SJSA1 (cell line): ENCODE measurements at regions not wholly inside any gene's neighbourhood (a gene's known extent, or its start where the extent isn't known, plus 50 kb on each side); places are given as distances from the start of the nearest gene placed in this dataset.
"Not testable (repeated sequence)": the region's sequence is repeated elsewhere in the genome, so short reads cannot be mapped to it uniquely, and the experiment has no call there.

Source experiments
- DNase-seq, 2 experiments: peaks; one replicate each; pipeline ENCODE4 v3.0.0-alpha.2; 2015 to 2020; ENCODE audit warnings: low spot score in 2 of 2, low read depth in 1 of 2
- H3K27ac ChIP-seq: fragments of 250-450 bp; sonication (Bioruptor Pico); 2 replicates; pipeline ENCODE4 v1.5.1; 2020; ENCODE audit warnings: mild to moderate bottlenecking, moderate library complexity
- H3K27me3 ChIP-seq: fragments of 250-450 bp; sonication (Bioruptor Pico); replicated peaks from 2 replicates; pipeline ENCODE4 v1.5.1; 2020; ENCODE audit warnings: mild to moderate bottlenecking, moderate library complexity
- H3K36me3 ChIP-seq: fragments of 250-450 bp; sonication (Bioruptor Pico); 2 replicates; pipeline ENCODE4 v1.5.1; 2020; ENCODE audit warnings: mild to moderate bottlenecking
- H3K4me1 ChIP-seq: fragments of 250-450 bp; sonication (Bioruptor Pico); replicated peaks from 2 replicates; pipeline ENCODE4 v1.6.1; 2021; ENCODE audit warnings: mild to moderate bottlenecking
- H3K4me3 ChIP-seq: fragments of 250-450 bp; sonication (Bioruptor Pico); 2 replicates; pipeline ENCODE4 v1.5.1; 2020; ENCODE audit warnings: mild to moderate bottlenecking
- H3K9me3 ChIP-seq: fragments of 250-450 bp; sonication (Bioruptor Pico); replicated peaks from 2 replicates; pipeline ENCODE4 v1.5.1; 2020; ENCODE audit warnings: mild to moderate bottlenecking

DNA sequence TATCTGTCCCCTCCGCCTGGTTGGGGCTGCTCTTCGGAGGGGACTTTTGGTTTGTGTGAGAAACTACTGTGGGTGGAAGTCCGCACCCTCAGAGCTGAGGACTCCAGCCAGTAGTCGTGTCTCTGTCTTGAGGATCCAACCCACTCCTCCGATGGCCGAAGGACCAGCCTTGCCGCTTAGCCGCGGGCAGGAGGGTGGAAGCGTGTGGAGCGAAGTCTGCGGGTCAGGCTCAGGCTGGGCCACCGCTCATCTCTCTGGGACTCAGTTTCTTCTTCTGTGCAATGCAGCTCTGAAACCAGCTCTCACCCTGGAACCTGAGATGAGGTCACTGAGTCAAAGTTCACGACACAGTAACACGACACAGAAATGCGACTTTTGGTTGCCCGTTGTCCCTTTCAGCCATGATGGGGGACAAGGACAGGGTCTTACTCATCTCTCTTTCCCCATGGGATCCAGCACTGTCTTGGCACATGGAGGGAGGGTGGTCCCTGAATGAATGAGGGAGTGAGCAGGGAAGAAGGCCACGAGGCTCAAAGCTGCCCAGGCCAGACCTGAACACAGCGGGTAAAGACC is 133.3 kb upstream of the PODXL start:
- H3K4me1 ChIP-seq: no peaks in the 10 kb centered on the region
- H3K4me3 ChIP-seq: no peak overlapping the region
- H3K27ac ChIP-seq: no peak overlapping the region
- H3K27me3 ChIP-seq: peaks cover 29% of the 10 kb centered on the region
- no peak for DNase-seq
- no peaks in the 10 kb centered on the region for H3K36me3 ChIP-seq
- no peaks in the 10 kb centered on the region for H3K9me3 ChIP-seq

DNA sequence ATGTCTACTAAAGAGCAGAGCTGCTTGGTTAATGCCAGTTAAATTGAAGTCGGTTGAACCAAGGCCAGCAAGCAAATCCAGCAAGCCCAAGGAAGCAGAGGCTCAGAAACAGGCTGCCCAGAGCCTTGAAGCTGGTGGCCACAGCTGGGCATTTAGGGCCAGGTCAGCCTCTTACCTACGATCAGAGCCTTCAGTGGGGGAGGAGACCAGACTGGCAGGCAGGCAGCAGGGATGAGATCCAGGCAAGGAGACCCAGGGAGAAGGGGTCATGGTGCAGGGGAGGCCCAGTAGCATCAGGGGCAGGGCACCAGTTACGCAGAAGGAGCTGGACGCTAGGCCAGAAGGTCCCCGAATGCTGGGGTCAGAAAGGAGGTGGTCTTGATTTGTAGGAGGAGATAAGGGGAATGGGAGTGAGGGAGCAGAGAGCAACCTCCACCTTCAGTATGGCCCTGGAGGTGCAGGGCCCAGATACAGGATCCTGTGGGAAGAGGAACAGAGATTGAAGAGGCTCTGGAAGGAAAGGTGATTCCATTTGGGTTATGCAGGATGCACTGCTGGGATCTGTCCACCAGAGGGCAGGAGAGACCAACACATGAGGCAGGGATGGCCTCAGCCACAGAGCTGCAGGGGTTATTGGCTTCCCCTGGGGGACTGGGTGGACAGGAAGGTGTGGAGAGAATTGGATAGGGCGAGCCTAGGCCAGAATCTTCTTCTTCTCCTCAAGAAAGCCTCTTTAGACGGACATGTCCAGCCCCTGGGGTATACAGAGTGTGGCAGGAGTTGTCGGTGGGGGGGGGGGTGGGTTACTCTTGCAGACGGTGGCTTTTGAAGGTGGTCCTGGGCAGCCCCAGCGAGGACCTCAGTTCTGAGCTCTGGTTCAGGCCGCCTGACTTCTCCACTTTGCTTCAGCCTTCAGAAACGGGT is 132.6 kb upstream of the PODXL start:
- no peaks in the 10 kb centered on the region for H3K9me3 ChIP-seq
- no peaks in the 10 kb centered on the region for H3K36me3 ChIP-seq
- DNase-seq: peak; percentile 36 to 71
- H3K4me3 ChIP-seq: no peak overlapping the region
- no peak overlapping the region for H3K27ac ChIP-seq
- H3K27me3 ChIP-seq: peaks cover 35% of the 10 kb centered on the region
- no peaks in the 10 kb centered on the region for H3K4me1 ChIP-seq

DNA sequence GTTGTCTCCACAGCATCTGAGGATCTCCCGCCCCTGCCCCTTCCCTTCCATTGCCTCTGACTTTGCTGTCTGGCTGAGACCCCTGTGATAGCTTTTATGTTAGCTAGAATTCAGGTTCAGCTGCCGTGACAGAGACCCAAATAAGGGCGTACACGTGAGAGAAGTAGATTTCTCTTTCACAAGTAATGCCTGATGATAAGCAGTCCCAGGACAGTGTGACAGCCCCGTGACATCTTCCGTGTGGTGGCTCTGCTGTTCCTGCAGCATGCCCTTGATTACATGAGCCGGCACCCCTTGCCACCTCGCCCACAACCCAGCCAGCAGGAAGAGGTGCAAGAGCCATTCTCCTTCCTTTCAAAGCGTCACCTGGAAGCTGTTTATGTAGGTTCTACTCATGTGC is 130.9 kb upstream of the PODXL start:
- Histone ChIP-seq H3K4me3 (no peak overlapping the region), H3K4me1 (no peaks in the 10 kb centered on the region), H3K27ac (no peak overlapping the region), H3K27me3 (peaks cover 37% of the 10 kb centered on the region), H3K9me3 (no peaks in the 10 kb centered on the region), H3K36me3 (no peaks in the 10 kb centered on the region)
- DNase-seq: no peak

DNA sequence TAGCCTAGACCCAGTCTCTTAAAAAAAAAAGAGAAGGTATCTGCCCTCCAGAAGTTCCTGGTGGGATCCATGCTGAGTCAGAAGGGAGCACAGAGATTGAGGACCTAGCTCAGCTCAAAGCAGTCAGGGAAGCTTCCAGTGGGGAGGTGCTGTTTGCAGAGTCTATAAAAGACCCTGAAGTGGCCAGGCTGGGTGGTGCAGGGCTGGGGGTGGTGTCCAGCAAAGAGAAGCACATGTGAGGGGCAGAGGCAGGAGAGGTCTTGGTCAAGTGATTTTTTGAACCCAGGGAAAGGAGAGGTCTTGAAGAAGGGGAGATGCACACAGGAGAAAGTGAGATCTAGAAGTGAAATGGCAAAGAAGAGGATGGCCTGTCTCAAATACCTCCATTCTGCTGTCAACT is 130.4 kb upstream of the PODXL start:
- Histone ChIP-seq H3K27ac (no peak overlapping the region), H3K36me3 (no peaks in the 10 kb centered on the region), H3K4me1 (no peaks in the 10 kb centered on the region), H3K27me3 (peaks cover 38% of the 10 kb centered on the region), H3K9me3 (no peaks in the 10 kb centered on the region; the same call in 1 of the 2 replicates), H3K4me3 (no peak overlapping the region)
- DNase-seq: no peak

DNA sequence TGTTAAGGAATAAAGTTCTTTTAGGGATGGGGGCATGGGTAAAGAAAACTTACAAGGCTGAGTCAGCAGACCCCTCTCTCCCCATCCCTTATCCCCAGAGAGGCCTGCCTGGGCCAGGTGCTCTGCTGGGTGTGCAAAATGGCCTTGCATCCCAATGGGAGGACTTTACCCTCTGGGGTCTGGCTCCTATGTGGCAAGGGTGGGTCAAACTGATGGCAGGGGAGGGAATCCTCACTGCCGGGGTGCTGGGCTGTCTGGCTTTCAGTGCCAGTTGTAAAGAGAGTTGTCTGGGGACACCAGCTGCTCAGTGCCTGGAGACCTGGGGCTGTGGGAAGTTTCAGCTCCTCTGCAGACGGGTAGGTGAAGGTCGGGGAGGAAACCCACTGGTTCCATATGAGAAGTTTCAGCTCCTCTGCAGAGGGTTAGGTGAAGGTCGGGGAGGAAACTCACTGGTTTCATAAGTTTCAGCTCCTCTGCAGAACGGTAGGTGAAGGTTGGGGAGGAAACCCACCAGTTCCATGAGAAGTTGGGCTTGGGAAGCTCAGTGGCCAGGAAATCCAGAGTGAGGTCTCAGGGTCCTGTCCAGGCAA is 127.2 kb upstream of the PODXL start:
- no peak overlapping the region for H3K27ac ChIP-seq
- peaks cover 30% of the 10 kb centered on the region for H3K27me3 ChIP-seq
- H3K4me3 ChIP-seq: no peak overlapping the region
- no peaks in the 10 kb centered on the region for H3K4me1 ChIP-seq
- no peak for DNase-seq
- no peaks in the 10 kb centered on the region; the same call in 1 of the 2 replicates for H3K9me3 ChIP-seq
- H3K36me3 ChIP-seq: no peaks in the 10 kb centered on the region

DNA sequence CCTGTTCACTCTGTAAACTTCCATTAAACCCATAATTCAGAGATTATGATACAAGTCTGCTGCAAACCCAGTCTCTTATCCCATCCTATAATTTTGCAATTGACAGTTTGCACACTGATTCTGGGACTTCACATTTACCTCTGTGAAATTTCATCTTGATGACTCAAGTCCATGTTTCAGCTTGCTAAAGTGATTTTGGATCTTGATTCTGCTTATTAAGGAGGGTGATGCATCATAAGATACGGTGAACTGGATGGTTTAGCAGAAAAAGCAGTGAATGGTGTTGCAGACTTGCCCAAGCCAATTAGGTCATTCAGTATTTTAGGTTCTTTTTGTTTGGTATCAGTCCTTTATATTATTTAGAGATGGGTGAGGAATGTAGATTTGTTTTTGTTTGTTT is 125.5 kb upstream of the PODXL start:
- no peak for DNase-seq

DNA sequence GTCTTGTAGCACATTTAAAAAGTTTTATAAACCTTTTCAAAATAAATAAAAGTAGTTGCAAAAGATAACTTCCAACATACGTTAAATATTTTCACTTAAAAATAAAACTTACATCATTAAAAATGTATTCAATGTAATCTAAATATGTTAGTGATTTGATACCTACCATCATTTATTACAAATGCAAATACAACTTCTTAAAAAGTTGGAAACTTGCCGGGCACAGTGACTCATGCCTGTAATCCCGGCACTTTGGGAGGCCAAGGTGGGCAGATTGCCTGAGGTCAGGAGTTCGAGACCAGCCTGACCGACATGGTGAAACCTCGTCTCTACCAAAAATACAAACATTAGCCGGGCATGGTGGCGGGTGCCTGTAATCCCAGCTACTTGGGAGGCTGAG is 122.6 kb upstream of the PODXL start:
- not testable (repeated sequence) for H3K36me3 ChIP-seq, DNase-seq, H3K4me3 ChIP-seq, H3K4me1 ChIP-seq, H3K27ac ChIP-seq, H3K9me3 ChIP-seq
- peaks cover 14% of the 10 kb centered on the region; the same call in 1 of the 2 replicates for H3K27me3 ChIP-seq

More for the DNA sequence above, 125.5 kb upstream of the PODXL start:
- H3K4me3 ChIP-seq: no peak overlapping the region
- no peaks in the 10 kb centered on the region; the same call in 1 of the 2 replicates for H3K9me3 ChIP-seq
- H3K4me1 ChIP-seq: no peaks in the 10 kb centered on the region
- H3K27me3 ChIP-seq: peaks cover 30% of the 10 kb centered on the region
- H3K27ac ChIP-seq: no peak overlapping the region
- H3K36me3 ChIP-seq: no peaks in the 10 kb centered on the region

DNA sequence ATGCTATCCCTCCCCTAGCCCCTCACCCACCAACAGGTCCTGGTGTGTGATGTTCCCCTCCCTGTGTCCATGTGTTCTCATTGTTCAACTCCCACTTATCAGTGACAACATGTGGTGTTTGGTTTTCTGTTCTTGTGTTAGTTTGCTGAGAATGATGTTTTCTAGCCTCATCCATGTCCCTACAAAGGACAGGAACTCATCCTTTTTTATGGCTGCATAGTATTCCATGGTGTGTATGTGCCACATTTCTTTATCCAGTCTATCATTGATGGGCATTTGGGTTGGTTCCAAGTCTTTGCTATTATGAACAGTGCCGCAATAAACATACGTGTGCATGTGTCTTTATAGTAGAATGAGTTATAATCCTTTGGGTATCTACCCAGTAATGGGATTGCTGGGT is 120.4 kb upstream of the PODXL start:
- not testable (repeated sequence) for H3K4me1 ChIP-seq, H3K36me3 ChIP-seq, DNase-seq, H3K27ac ChIP-seq, H3K9me3 ChIP-seq, H3K4me3 ChIP-seq, H3K27me3 ChIP-seq

DNA sequence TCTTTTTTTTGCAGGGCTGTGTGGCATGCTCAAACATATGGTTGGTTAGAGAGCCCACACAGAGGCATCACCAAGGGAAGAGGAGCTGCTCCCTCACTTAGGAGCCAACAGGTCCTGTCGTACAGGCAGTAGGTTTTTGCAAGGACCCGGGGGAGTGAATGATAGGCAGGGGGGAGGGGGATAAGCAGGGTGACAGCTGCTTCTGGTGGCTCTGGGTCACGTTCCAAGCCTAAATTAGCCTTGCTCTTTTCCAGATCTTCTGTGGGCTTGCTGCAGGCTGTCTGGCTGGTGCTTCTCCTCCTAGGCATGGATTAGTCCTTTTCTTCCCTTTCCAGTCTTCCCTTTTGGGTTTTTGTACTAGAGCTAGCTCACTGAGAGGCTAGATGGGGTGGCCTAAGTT is 117.7 kb upstream of the PODXL start:
- Histone ChIP-seq H3K36me3 (no peaks in the 10 kb centered on the region), H3K9me3 (no peaks in the 10 kb centered on the region), H3K27ac (no peak overlapping the region), H3K27me3 (peaks cover 6% of the 10 kb centered on the region; the same call in 1 of the 2 replicates), H3K4me1 (no peaks in the 10 kb centered on the region), H3K4me3 (no peak overlapping the region)
- no peak for DNase-seq

DNA sequence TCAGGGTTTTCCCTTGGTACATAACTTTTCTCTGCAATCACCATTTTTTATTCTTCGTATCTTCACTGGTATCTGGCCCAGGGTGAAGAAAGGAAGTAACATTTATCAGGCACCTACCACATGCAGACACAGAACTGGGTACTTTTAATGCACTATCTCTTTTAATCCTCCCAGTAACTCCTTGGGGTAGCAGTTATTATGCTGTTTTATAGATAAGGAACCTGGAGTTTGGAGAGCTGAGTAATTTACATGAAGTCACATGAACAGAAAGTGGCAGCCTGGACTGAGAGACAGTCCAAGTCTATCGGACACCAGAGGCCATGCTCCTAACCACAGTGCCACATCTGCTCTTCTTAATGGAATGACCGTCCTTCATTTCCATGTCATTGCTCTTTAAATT is 117.1 kb upstream of the PODXL start:
- no peak overlapping the region for H3K27ac ChIP-seq
- H3K36me3 ChIP-seq: no peaks in the 10 kb centered on the region
- H3K9me3 ChIP-seq: no peaks in the 10 kb centered on the region
- no peak overlapping the region for H3K4me3 ChIP-seq
- DNase-seq: no peak
- H3K4me1 ChIP-seq: no peaks in the 10 kb centered on the region
- peaks cover 3% of the 10 kb centered on the region; the same call in 1 of the 2 replicates for H3K27me3 ChIP-seq

DNA sequence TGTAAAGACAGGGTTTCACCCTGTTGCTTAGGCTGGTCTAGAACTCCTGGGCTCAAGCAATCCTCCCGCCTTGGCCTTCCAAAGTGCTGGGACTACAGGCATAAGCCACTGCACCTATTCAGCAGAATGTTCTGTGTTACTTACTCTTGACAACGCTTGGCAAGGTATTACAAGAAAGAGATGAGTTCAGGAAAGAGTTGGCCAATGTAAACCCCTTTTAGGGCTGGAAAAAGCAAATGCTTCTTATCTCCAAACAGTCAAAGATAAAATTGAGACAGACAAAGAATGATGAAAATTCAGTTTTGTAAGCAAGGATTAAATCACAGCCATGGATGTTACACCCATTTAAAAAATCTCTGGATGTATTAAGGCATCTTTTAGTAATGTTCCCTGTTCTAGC is 114.0 kb upstream of the PODXL start:
- peaks cover 3% of the 10 kb centered on the region; the same call in 1 of the 2 replicates for H3K27me3 ChIP-seq
- H3K4me3 ChIP-seq: no peak overlapping the region
- no peak for DNase-seq
- no peak overlapping the region for H3K27ac ChIP-seq
- no peaks in the 10 kb centered on the region for H3K4me1 ChIP-seq
- H3K36me3 ChIP-seq: no peaks in the 10 kb centered on the region
- no peaks in the 10 kb centered on the region for H3K9me3 ChIP-seq

DNA sequence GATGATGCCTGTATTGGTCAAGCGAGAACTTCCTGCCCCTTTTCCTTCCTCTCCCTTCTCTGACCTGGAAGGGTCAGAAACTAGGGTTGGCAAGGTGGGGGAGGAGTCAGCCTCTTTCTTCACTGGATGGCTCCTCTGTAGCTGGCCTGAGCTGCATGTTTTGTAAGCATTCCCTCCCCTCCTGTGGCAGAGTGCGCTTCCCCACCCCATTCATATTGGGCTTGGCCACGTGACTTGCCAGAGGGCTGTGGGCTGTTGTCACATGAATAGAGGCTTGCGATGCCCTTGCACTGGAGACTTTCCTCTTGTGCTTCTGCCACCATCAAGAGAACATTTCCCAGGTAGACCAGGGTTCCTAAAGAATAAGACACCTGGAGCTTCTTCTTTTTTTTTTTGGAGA is 111.3 kb upstream of the PODXL start:
- H3K27me3 ChIP-seq: no peaks in the 10 kb centered on the region; the same call in 1 of the 2 replicates
- H3K9me3 ChIP-seq: no peaks in the 10 kb centered on the region
- no peaks in the 10 kb centered on the region for H3K4me1 ChIP-seq
- no peak for DNase-seq
- no peaks in the 10 kb centered on the region for H3K36me3 ChIP-seq
- H3K4me3 ChIP-seq: no peak overlapping the region
- no peak overlapping the region for H3K27ac ChIP-seq

DNA sequence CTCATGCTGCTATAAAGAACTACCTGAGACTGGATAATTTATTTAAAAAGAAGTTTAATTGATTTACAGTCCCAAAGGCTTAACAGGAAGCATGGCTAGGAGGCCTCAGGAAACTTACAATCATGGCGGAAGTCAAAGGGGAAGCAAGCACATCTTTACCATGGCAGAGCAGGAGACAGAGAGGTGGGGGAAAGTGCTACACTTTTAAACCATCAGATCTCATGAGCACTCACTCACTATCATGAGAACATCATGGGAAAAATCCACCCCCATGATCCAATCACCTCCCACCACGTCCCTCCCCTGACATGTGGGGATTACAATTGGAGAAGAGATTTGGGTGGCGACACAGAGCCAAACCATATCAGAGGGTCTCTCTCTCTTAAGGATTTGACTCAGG is 108.6 kb upstream of the PODXL start:
- no peak for DNase-seq
- H3K27ac ChIP-seq: no peak overlapping the region
- no peaks in the 10 kb centered on the region for H3K27me3 ChIP-seq
- H3K36me3 ChIP-seq: no peaks in the 10 kb centered on the region
- no peak overlapping the region for H3K4me3 ChIP-seq
- no peaks in the 10 kb centered on the region for H3K4me1 ChIP-seq
- H3K9me3 ChIP-seq: no peaks in the 10 kb centered on the region

DNA sequence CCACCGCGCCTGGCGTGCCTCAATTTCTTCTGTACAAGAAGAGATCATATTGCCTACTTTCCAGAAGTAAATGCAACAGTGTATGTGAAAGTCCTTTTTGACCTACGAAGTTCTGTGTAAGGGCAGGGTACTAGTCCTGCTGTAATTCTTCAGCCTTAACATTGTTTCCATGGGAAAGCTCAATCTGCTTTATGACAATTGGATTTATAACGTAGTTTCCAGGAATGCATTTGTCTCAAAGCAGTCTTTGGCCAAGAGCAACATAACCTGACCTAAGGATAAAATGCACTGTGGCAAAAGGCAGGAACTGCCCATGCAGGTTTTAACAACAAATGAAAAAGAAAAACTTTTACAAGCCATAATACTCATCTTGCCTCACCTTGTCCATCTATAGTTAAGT is 108.1 kb upstream of the PODXL start:
- no peaks in the 10 kb centered on the region for H3K4me1 ChIP-seq
- no peak overlapping the region for H3K27ac ChIP-seq
- no peaks in the 10 kb centered on the region for H3K27me3 ChIP-seq
- DNase-seq: no peak
- no peak overlapping the region for H3K4me3 ChIP-seq
- no peaks in the 10 kb centered on the region for H3K9me3 ChIP-seq
- no peaks in the 10 kb centered on the region for H3K36me3 ChIP-seq
